HepG2 (cell line): ENCODE measurements at regions not wholly inside any gene's neighbourhood (a gene's known extent, or its start where the extent isn't known, plus 50 kb on each side); places are given as distances from the start of the nearest gene placed in this dataset.

Source experiments
- ATAC-seq: fragments of 200-7000 bp; cut with Tn5 transposase; 3 replicates; pipeline ENCODE4 v1.9.1; 2020; ENCODE audit warnings: mild to moderate bottlenecking, moderate library complexity
- BruUV-seq: library from RNA; stranded (reverse); fragments of 400-500 nt; replicated peaks from 2 replicates; lab custom pipeline; 2021; lab: Mats Ljungman, UMichigan
- CTCF ChIA-PET: fragments of 300-600 bp; formaldehyde crosslinking; extraction: SDS; loops from one replicate; lab custom pipeline; 2021; ENCODE audit warnings: low total read pairs, inconsistent platforms, low intra/inter-chr PET ratio; lab: Yijun Ruan, JAX
- POLR2A ChIA-PET: fragments of 350-600 bp; sonication (Branson Sonifier 250); formaldehyde crosslinking; loops from one replicate; lab custom pipeline; 2020; ENCODE audit warnings: antibody characterized with exemption, inconsistent platforms; lab: Yijun Ruan, JAX
- DNase-seq: peaks from one replicate; pipeline ENCODE4 v3.0.0-alpha.2; 2015; ENCODE audit warnings: low spot score
- FAIRE-seq: peaks from 3 replicates; lab custom pipeline; 2011; peaks lifted over from hg19 to GRCh38; lab: Jason Lieb, UNC
- H2AFZ ChIP-seq: one replicate; pipeline ENCODE4 v1.6.1; 2011; ENCODE audit warnings: low read length, inconsistent platforms
- H3K27ac ChIP-seq: fragments of 300-600 bp; 3 replicates; pipeline ENCODE4 v1.8.0; 2011; ENCODE audit warnings: mixed run types, mild to moderate bottlenecking, mixed read lengths, low read length, inconsistent platforms; ENCODE audit not compliant: insufficient read depth; ENCODE audit errors: extremely low read length
- H3K27me3 ChIP-seq, 2 experiments: fragments of 200-600 bp in 1 of 2; 2 replicates in 1 of 2; 3 replicates in 1 of 2; pipeline versions ENCODE4 v1.6.0 to v1.8.0; 2011; ENCODE audit warnings: low read length in 2 of 2, mild to moderate bottlenecking in 2 of 2, moderate library complexity in 2 of 2, inconsistent platforms in 1 of 2; ENCODE audit not compliant: insufficient read depth in 2 of 2, control insufficient read depth in 1 of 2
- H3K36me3 ChIP-seq, 2 experiments: fragments of 200-600 bp in 1 of 2; replicated peaks in 1 of 2; 2 replicates in 1 of 2; 3 replicates in 1 of 2; pipeline versions ENCODE4 v1.5.1 to v1.8.0; 2011; ENCODE audit warnings: low read length in 2 of 2, inconsistent platforms in 1 of 2; ENCODE audit not compliant: insufficient read depth in 2 of 2, control insufficient read depth in 1 of 2
- H3K4me1 ChIP-seq: 2 replicates; pipeline ENCODE4 v1.5.1; 2012; ENCODE audit warnings: low read length, inconsistent platforms; ENCODE audit not compliant: insufficient read depth
- H3K4me2 ChIP-seq: 2 replicates; pipeline ENCODE4 v1.6.0; 2011; ENCODE audit warnings: low read depth, low read length, inconsistent platforms
- H3K4me3 ChIP-seq, 3 experiments: fragments of 200-600 bp in 1 of 3; sonication (generic), shearing (Covaris generic) in 1 of 3; replicated peaks in 1 of 3; 2 replicates each; pipeline ENCODE4 v1.5.1; 2011 to 2016; ENCODE audit warnings: low read length in 3 of 3, inconsistent platforms in 2 of 3, low read depth in 2 of 3, mild to moderate bottlenecking in 2 of 3, control low read depth in 1 of 3, mixed read lengths in 1 of 3; ENCODE audit not compliant: insufficient read depth in 1 of 3
- H3K79me2 ChIP-seq: one replicate; pipeline ENCODE4 v1.6.1; 2011; ENCODE audit warnings: low read length, inconsistent platforms; ENCODE audit not compliant: insufficient read depth
- H3K9ac ChIP-seq: 2 replicates; pipeline ENCODE4 v1.6.0; 2011; ENCODE audit warnings: mild to moderate bottlenecking, low read depth, low read length, inconsistent platforms; ENCODE audit not compliant: insufficient read depth
- H3K9me3 ChIP-seq: 2 replicates; pipeline ENCODE4 v1.5.1; 2012; ENCODE audit warnings: mild to moderate bottlenecking, low read length
- H4K20me1 ChIP-seq: 2 replicates; pipeline ENCODE4 v1.6.0; 2011; ENCODE audit warnings: inconsistent platforms, mild to moderate bottlenecking, low read length, moderate library complexity; ENCODE audit not compliant: insufficient read depth
- ERF ChIP-seq: IDR thresholded peaks from 2 replicates; pipeline ENCODE4 v1.6.1; 2018; ENCODE audit warnings: missing biosample characterization, missing genetic modification reagents
- MTA3 ChIP-seq: sonication (generic); formaldehyde crosslinking; IDR thresholded peaks from 2 replicates; pipeline ENCODE4 v1.4.0; 2020; ENCODE audit warnings: missing genetic modification reagents
- ZFP82 ChIP-seq: sonication (generic); formaldehyde crosslinking; IDR thresholded peaks from 2 replicates; pipeline ENCODE4 v1.5.1; 2020; ENCODE audit warnings: mild to moderate bottlenecking, missing genetic modification reagents, borderline replicate concordance
- ZHX1 ChIP-seq: sonication (generic); formaldehyde crosslinking; IDR thresholded peaks from 2 replicates; pipeline ENCODE4 v1.8.1; 2022; ENCODE audit warnings: low read depth, mild to moderate bottlenecking, missing genetic modification reagents
- ZNF503 ChIP-seq: sonication (generic); formaldehyde crosslinking; IDR thresholded peaks from 2 replicates; pipeline ENCODE4 v1.4.0; 2020; ENCODE audit warnings: missing genetic modification reagents
- WGBS: methylation state at CpG from one replicate; pipeline ENCODE4 v1.1.6; 2017; ENCODE audit warnings: low lambda C conversion rate; 5-methylcytosine and 5-hydroxymethylcytosine counted together
- in situ Hi-C: cut with HindIII; loops from 2 replicates; pipeline ENCODE4 v1.10.0; 2017; ENCODE audit warnings: low pct_unique_long_range_greater_than_20kb; ENCODE audit not compliant: extremely low pct_ligation_motif_present
- intact Hi-C: fragments of 100-400 bp; cut with micrococcal nuclease; formaldehyde crosslinking; loops from one replicate; pipeline ENCODE4 v1.10.0; 2022; ENCODE audit not compliant: unreplicated experiment

- H4K20me1 ChIP-seq = no peaks in the 10 kb centered on the region
- in situ Hi-C loops = no loop called here
- peaks cover 2 to 14% of the 10 kb centered on the region in 2 experiments; a peak in 4 of 5 replicates for H3K27me3 ChIP-seq
- H3K9ac ChIP-seq = no peak overlapping the region
- H3K36me3 ChIP-seq = no peaks in the 10 kb centered on the region
- FAIRE-seq (no peak), DNase-seq (no peak)
- WGBS = 29% methylated on average over 8 of the region's 8 CpGs
- TF ChIP-seq ERF = no peak
- no peak for TF ChIP-seq MTA3 (CRISPR knock-in tag)
- no peak for TF ChIP-seq ZNF503 (CRISPR knock-in tag)
- TF ChIP-seq ZHX1 (CRISPR knock-in tag) = no peak
- no peak for TF ChIP-seq ZFP82
- TF ChIP-seq, all 625 proteins: peak for 0
- BruUV-seq = no TSS peak
- Histone ChIP-seq H3K79me2 (no peaks in the 10 kb centered on the region), H3K27ac (no peak overlapping the region), H3K4me3 (no peak overlapping the region), H2AFZ (no peak overlapping the region), H3K4me2 (no peak overlapping the region), H3K4me1 (no peaks in the 10 kb centered on the region), H3K9me3 (no peaks in the 10 kb centered on the region)
- intact Hi-C loops = no loop called here
- CTCF ChIA-PET = no interaction called here
- POLR2A ChIA-PET = no interaction called here
- ATAC-seq = no peak
These were observed 236.0 kb downstream of the SH3BP4 start for GRCh38 chr2:235187806-235188205.
